Kidney (tissue), 13 donors: ENCODE measurements at regions not wholly inside any gene's neighbourhood (a gene's known extent, or its start where the extent isn't known, plus 50 kb on each side); places are given as distances from the start of the nearest gene placed in this dataset.

Experiments
- DNase-seq, 5 donors: peaks; one replicate each; pipeline ENCODE4 v3.0.0-alpha.2; 2013 to 2020
- FAIRE-seq: peaks from 2 replicates; lab custom pipeline; 2012; peaks lifted over from hg19 to GRCh38; lab: Jason Lieb, UNC
- H3K27ac ChIP-seq, 2 donors: one replicate each; pipeline ENCODE4 v1.7.0; 2013; ENCODE audit warnings: low read depth in 2 of 2, low read length in 2 of 2, inconsistent platforms in 1 of 2
- H3K27me3 ChIP-seq: one replicate; pipeline ENCODE4 v1.7.1; 2013; ENCODE audit warnings: low read length, inconsistent platforms; ENCODE audit not compliant: control insufficient read depth, insufficient read depth
- H3K36me3 ChIP-seq, 3 donors: one replicate each; pipeline versions ENCODE4 v1.7.0 to v1.7.1; 2013; ENCODE audit warnings: low read length in 3 of 3, control low read depth in 1 of 3, inconsistent platforms in 1 of 3; ENCODE audit not compliant: insufficient read depth in 3 of 3, control insufficient read depth in 2 of 3
- H3K4me1 ChIP-seq, 3 donors: one replicate each; pipeline versions ENCODE4 v1.7.0 to v1.7.1; 2013; ENCODE audit warnings: low read length in 3 of 3, inconsistent platforms in 1 of 3, low read depth in 1 of 3; ENCODE audit not compliant: control insufficient read depth in 2 of 3, insufficient read depth in 2 of 3
- H3K4me3 ChIP-seq, 3 donors: one replicate each; pipeline versions ENCODE4 v1.7.0 to v1.8.1; 2013; ENCODE audit warnings: low read length in 3 of 3, control low read depth in 1 of 3, inconsistent platforms in 1 of 3
- H3K9ac ChIP-seq, 3 donors: one replicate each; pipeline versions ENCODE4 v1.7.0 to v1.7.1; 2013; ENCODE audit warnings: low read length in 3 of 3, control low read depth in 1 of 3, inconsistent platforms in 1 of 3
- H3K9me3 ChIP-seq, 3 donors: one replicate each; pipeline versions ENCODE4 v1.7.0 to v1.7.1; 2013; ENCODE audit warnings: low read length in 3 of 3, control low read depth in 1 of 3, inconsistent platforms in 1 of 3; ENCODE audit not compliant: control insufficient read depth in 2 of 3, insufficient read depth in 1 of 3
- intact Hi-C: fragments of 100-400 bp; cut with DNase I; formaldehyde crosslinking; loops from one replicate; pipeline ENCODE4 v1.11.1; 2022
- TF ChIP-seq, protein P1 (sequence below): IDR thresholded peaks from 3 replicates; pipeline ENCODE4 v1.5.1; 2012; ENCODE audit warnings: mild to moderate bottlenecking, moderate library complexity, borderline replicate concordance; ENCODE audit not compliant: insufficient read depth; ENCODE audit errors: extremely low read depth
- donor health status: control.
- donor health status: control.
- donor health status: control.
- donor health status: control.
- donor health status: control.
- donor health status: DM: yes; HTN: yes; CAD: no.
- donor health status: Normal renal cell carcinoma (clear cell type).

DNA sequence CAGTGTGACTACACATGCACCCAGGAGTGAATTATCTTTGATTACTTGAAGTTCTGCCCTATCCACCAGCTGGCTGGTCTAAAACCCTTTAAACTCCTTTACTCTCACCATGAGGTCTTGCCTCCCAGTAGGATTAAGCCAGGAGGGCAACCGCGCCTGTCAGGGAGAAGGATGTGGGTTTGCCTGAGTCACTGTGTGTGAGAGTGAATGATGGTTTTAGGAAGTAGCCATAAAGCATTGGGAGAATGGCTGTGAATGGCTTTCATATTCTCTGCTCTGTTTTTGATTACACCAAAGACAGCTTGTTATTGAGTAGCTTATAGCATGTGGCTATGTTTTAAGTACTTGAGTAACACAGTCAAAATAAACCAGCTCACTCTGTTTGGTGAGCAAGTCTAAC is 637.7 kb upstream of the TBL1XR1 start:
- Histone ChIP-seq H3K9me3 (no peaks in the 10 kb centered on the region), H3K36me3 (no peaks in the 10 kb centered on the region), H3K9ac (no peak overlapping the region), H3K27ac (no peak overlapping the region), H3K4me1 (no peaks in the 10 kb centered on the region), H3K27me3 (no peaks in the 10 kb centered on the region), H3K4me3 (no peak overlapping the region)
- FAIRE-seq (no peak), DNase-seq (no peak)
- TF ChIP-seq, protein P1, sequence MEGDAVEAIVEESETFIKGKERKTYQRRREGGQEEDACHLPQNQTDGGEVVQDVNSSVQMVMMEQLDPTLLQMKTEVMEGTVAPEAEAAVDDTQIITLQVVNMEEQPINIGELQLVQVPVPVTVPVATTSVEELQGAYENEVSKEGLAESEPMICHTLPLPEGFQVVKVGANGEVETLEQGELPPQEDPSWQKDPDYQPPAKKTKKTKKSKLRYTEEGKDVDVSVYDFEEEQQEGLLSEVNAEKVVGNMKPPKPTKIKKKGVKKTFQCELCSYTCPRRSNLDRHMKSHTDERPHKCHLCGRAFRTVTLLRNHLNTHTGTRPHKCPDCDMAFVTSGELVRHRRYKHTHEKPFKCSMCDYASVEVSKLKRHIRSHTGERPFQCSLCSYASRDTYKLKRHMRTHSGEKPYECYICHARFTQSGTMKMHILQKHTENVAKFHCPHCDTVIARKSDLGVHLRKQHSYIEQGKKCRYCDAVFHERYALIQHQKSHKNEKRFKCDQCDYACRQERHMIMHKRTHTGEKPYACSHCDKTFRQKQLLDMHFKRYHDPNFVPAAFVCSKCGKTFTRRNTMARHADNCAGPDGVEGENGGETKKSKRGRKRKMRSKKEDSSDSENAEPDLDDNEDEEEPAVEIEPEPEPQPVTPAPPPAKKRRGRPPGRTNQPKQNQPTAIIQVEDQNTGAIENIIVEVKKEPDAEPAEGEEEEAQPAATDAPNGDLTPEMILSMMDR, result no peak
- intact Hi-C loops, result no loop called here

DNA sequence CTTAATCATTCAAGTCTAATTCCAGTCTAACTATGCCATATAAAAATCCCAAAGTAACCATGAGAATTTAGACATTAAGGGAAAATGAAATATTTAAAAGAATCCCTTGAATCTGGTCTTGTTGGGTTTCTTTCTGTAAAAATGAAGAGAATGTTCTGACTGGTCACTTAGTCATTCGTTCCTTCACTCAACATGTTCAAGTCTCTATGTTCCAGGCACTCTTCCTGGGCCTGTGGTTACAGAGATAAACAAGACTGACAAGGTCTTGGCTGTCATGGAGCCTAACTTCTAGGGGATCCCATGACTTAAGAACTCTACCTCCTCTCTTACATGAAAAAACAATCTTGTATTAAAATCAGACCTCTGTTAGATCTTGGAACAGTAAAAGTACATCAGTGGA is 638.6 kb upstream of the TBL1XR1 start:
- H3K4me1 ChIP-seq, result no peaks in the 10 kb centered on the region
- no peaks in the 10 kb centered on the region for H3K27me3 ChIP-seq
- no peak overlapping the region for H3K27ac ChIP-seq
- TF ChIP-seq, protein P1, result no peak
- FAIRE-seq (no peak), DNase-seq (no peak)
- no peak overlapping the region for H3K9ac ChIP-seq
- H3K36me3 ChIP-seq, result no peaks in the 10 kb centered on the region
- no peak overlapping the region for H3K4me3 ChIP-seq
- intact Hi-C loops, result no loop called here
- H3K9me3 ChIP-seq, result no peaks in the 10 kb centered on the region

DNA sequence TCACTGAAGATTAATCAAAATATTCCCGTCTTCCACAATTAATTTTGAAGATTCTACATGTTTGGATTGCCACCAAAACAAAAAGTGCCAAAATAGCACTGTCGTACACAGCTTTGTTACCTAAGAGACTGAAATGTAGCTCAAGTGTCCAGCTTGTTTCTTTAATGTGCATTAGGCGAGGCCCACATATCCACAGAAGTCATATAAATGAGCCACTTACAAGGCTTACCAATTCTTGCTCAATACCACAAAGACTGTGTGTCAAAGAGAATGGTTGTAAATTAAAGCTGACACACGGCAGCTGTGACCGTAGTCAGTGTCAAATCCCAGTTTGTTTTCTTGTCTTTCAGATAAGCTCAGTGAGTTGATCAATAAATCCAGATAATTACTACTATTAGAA is 639.4 kb upstream of the TBL1XR1 start:
- FAIRE-seq, result no peak
- Histone ChIP-seq H3K27me3 (no peaks in the 10 kb centered on the region), H3K9me3 (no peaks in the 10 kb centered on the region), H3K4me3 (no peak overlapping the region), H3K36me3 (no peaks in the 10 kb centered on the region), H3K4me1 (no peaks in the 10 kb centered on the region), H3K9ac (no peak overlapping the region), H3K27ac (no peak overlapping the region)
- DNase-seq, result no peak
- TF ChIP-seq, protein P1, result no peak
- intact Hi-C loops, result no loop called here
